SK-N-MC (cell line): ENCODE measurements at regions not wholly inside any gene's neighbourhood (a gene's known extent, or its start where the extent isn't known, plus 50 kb on each side); places are given as distances from the start of the nearest gene placed in this dataset.

Experiments used
- EZH2 ChIP-seq: fragments of 200-600 bp; sonication (generic); IDR thresholded peaks from one replicate; pipeline ENCODE4 v1.6.1; 2017; ENCODE audit warnings: antibody characterized with exemption
- FOXP2 ChIP-seq: optimal IDR thresholded peaks from 2 replicates; pipeline ENCODE3; 2011; ENCODE audit warnings: mild to moderate bottlenecking, moderate library complexity; ENCODE audit not compliant: insufficient read depth; ENCODE audit errors: extremely low read length, control extremely low read depth
- POLR2AphosphoS5 ChIP-seq: IDR thresholded peaks from 2 replicates; pipeline ENCODE4 v1.6.1; 2012; ENCODE audit warnings: mild to moderate bottlenecking, low read depth, low read length, borderline replicate concordance

DNA sequence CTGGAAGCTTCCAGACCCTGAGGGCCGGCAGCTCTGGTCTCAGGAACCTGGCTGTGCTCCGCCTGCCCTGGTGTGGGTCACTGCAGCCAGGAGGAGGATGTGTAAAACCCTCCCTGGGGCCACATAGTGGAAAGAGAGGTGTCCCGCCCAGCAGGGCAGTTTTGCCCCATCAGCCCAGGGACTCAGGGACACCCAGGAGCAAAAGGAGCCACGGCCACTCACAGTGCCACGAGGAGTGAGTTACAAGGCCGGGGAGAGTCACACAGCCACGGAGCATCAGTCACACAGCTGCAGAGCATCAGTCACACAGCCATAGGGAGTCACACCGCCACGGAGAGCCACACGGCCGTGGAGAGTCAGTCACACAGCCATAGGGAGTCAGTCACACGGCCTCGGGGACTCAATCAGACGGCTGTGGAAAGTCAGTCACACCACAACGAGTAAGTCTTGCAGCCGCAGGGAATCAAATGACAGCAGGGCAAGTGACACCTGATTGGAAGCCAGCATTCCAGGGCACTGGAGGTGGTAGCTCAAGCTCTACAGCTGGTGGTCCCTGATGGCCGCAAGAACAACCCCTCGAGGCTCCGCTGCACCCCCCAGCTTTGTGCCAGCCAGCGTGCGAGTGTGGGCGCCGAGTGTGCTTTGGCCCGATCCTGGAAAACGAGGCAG is 60.9 kb downstream of the DLL1 start:
- no peak for TF ChIP-seq EZH2
- TF ChIP-seq POLR2AphosphoS5: no peak
- no peak for TF ChIP-seq FOXP2
